ENCODE measurements at regions not wholly inside any gene's neighbourhood (a gene's known extent, or its start where the extent isn't known, plus 50 kb on each side); places are given as distances from the start of the nearest gene placed in this dataset.

- no peaks in the 10 kb centered on the region for H3K36me3 ChIP-seq (ENCODE audit: control insufficient read depth, insufficient read depth, low read length)
Observed at GRCh38 chr10:78535716-78536218, 502.1 kb downstream of the RPS24 start.

GRCh38 chr10:78537018-78537417 lies 503.4 kb downstream of the RPS24 start:
- no peak for TF ChIP-seq CTCF (IDR thresholded peaks at IDR 0.05; ENCODE audit: insufficient read depth, low read length, poor library complexity, severe bottlenecking)
- peaks cover 5% of the 10 kb centered on the region for H3K27me3 ChIP-seq (ENCODE audit: control insufficient read depth, insufficient read depth, low read length)
- H3K4me3 ChIP-seq (ENCODE audit: low read depth, low read length): no peak overlapping the region
- DNase-seq (ENCODE audit: low read depth): no peak
- H3K36me3 ChIP-seq (ENCODE audit: control insufficient read depth, insufficient read depth, low read length): no peaks in the 10 kb centered on the region

More at GRCh38 chr10:78535716-78536218, 502.1 kb downstream of the RPS24 start:
- no peak overlapping the region for H3K4me3 ChIP-seq (ENCODE audit: low read depth, low read length)
- H3K27me3 ChIP-seq (ENCODE audit: control insufficient read depth, insufficient read depth, low read length): peaks cover 5% of the 10 kb centered on the region
- DNase-seq (ENCODE audit: low read depth): no peak
- no peak for TF ChIP-seq CTCF (IDR thresholded peaks at IDR 0.05; ENCODE audit: insufficient read depth, low read length, poor library complexity, severe bottlenecking)

- no peak for TF ChIP-seq CTCF (IDR thresholded peaks at IDR 0.05; ENCODE audit: insufficient read depth, low read length, poor library complexity, severe bottlenecking)
- no peaks in the 10 kb centered on the region for H3K36me3 ChIP-seq (ENCODE audit: control insufficient read depth, insufficient read depth, low read length)
- no peak overlapping the region for H3K4me3 ChIP-seq (ENCODE audit: low read depth, low read length)
- peaks cover 13% of the 10 kb centered on the region for H3K27me3 ChIP-seq (ENCODE audit: control insufficient read depth, insufficient read depth, low read length)
- no peak for DNase-seq (ENCODE audit: low read depth)
Observed at GRCh38 chr10:78539247-78539766, 505.6 kb downstream of the RPS24 start.

- no peak overlapping the region for H3K4me3 ChIP-seq (ENCODE audit: low read depth, low read length)
- no peak for DNase-seq (ENCODE audit: low read depth)
- H3K36me3 ChIP-seq (ENCODE audit: control insufficient read depth, insufficient read depth, low read length): no peaks in the 10 kb centered on the region
- no peak for TF ChIP-seq CTCF (IDR thresholded peaks at IDR 0.05; ENCODE audit: insufficient read depth, low read length, poor library complexity, severe bottlenecking)
- peaks cover 12% of the 10 kb centered on the region for H3K27me3 ChIP-seq (ENCODE audit: control insufficient read depth, insufficient read depth, low read length)
Observed at GRCh38 chr10:78540355-78541076, 506.9 kb downstream of the RPS24 start.

- peaks cover 12% of the 10 kb centered on the region for H3K27me3 ChIP-seq (ENCODE audit: control insufficient read depth, insufficient read depth, low read length)
- H3K36me3 ChIP-seq (ENCODE audit: control insufficient read depth, insufficient read depth, low read length): no peaks in the 10 kb centered on the region
- DNase-seq (ENCODE audit: low read depth): no peak
- TF ChIP-seq CTCF (IDR thresholded peaks at IDR 0.05; ENCODE audit: insufficient read depth, low read length, poor library complexity, severe bottlenecking): no peak
- H3K4me3 ChIP-seq (ENCODE audit: low read depth, low read length): no peak overlapping the region
Observed at GRCh38 chr10:78541481-78542140, 507.9 kb downstream of the RPS24 start.
